A673 (cell line): ENCODE measurements at regions not wholly inside any gene's neighbourhood (a gene's known extent, or its start where the extent isn't known, plus 50 kb on each side); places are given as distances from the start of the nearest gene placed in this dataset.

ENCODE experiments used
- CTCF ChIP-seq: fragments of 300-800, 200-600 bp; sonication (generic); conservative IDR thresholded peaks from 2 replicates; pipeline ENCODE4 v1.5.1; 2017; ENCODE audit warnings: low read depth, mild to moderate bottlenecking, antibody characterized with exemption, low read length, moderate library complexity, mixed read lengths
- EZH2 ChIP-seq: fragments of 200-600 bp; sonication (generic); IDR thresholded peaks from 2 replicates; pipeline ENCODE4 v1.6.1; 2017; ENCODE audit warnings: borderline replicate concordance, low read depth, mild to moderate bottlenecking, mixed read lengths, antibody characterized with exemption, low read length; ENCODE audit not compliant: poor library complexity, severe bottlenecking

GRCh38 chr11:109971184-109971523 lies 122.0 kb upstream of the ZC3H12C start:
- no peak for TF ChIP-seq CTCF
- no peak for TF ChIP-seq EZH2
